PC-9 (cell line): ENCODE measurements at regions not wholly inside any gene's neighbourhood (a gene's known extent, or its start where the extent isn't known, plus 50 kb on each side); places are given as distances from the start of the nearest gene placed in this dataset.

Experiments used
- EZH2 ChIP-seq: fragments of 200-600 bp; sonication (generic); IDR thresholded peaks from 2 replicates; pipeline ENCODE4 v1.8.0; 2017; ENCODE audit warnings: antibody characterized with exemption, low read depth
- TF ChIP-seq, protein P1 (sequence below): fragments of 200-600 bp; sonication (generic); conservative IDR thresholded peaks from 2 replicates; pipeline ENCODE4 v1.6.1; 2017; ENCODE audit warnings: mixed run types, antibody characterized with exemption, mild to moderate bottlenecking, moderate library complexity

DNA sequence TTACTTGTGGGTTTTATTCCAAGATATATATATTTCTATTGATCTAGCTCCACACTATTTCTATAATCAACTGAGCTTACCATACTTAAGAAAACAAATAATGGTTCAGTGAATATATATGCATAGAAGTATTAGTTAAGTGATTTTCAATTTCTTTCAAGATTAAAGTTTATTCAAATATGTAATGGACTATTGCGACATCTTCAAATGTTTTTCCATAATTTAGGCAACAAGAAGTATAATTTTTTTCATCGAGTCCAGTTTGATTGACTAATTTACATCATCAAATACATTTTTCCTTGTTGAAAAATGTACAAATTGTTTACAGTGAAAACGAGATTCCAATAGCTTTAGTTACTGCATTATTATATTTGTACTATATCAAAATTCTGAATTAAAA is 528.6 kb downstream of the PTPRC start:
- TF ChIP-seq, protein P1, sequence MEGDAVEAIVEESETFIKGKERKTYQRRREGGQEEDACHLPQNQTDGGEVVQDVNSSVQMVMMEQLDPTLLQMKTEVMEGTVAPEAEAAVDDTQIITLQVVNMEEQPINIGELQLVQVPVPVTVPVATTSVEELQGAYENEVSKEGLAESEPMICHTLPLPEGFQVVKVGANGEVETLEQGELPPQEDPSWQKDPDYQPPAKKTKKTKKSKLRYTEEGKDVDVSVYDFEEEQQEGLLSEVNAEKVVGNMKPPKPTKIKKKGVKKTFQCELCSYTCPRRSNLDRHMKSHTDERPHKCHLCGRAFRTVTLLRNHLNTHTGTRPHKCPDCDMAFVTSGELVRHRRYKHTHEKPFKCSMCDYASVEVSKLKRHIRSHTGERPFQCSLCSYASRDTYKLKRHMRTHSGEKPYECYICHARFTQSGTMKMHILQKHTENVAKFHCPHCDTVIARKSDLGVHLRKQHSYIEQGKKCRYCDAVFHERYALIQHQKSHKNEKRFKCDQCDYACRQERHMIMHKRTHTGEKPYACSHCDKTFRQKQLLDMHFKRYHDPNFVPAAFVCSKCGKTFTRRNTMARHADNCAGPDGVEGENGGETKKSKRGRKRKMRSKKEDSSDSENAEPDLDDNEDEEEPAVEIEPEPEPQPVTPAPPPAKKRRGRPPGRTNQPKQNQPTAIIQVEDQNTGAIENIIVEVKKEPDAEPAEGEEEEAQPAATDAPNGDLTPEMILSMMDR, result no peak
- TF ChIP-seq EZH2, result no peak
